ENCODE measurements at regions not wholly inside any gene's neighbourhood (a gene's known extent, or its start where the extent isn't known, plus 50 kb on each side); places are given as distances from the start of the nearest gene placed in this dataset.

DNA sequence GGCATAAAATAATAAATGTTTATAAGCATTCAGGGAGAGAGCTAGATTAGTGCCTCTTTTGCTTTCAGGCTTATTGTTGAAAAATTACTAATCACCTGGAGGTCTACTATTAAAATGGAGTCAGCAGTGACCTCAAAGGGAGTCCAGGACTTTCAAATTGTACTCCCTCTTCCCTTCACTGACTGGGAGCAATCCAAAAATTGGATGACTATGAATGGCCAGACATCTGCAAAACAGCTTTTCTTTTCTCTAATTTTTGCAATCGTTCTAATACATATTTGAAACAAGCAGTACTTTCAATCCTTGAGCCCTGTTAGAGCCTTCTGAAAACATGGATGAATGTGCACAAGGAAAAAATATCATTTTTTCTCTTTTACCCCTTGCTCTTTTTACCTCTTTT, 461.8 kb downstream of the TMEM232 start:
- TF ChIP-seq, protein P1, sequence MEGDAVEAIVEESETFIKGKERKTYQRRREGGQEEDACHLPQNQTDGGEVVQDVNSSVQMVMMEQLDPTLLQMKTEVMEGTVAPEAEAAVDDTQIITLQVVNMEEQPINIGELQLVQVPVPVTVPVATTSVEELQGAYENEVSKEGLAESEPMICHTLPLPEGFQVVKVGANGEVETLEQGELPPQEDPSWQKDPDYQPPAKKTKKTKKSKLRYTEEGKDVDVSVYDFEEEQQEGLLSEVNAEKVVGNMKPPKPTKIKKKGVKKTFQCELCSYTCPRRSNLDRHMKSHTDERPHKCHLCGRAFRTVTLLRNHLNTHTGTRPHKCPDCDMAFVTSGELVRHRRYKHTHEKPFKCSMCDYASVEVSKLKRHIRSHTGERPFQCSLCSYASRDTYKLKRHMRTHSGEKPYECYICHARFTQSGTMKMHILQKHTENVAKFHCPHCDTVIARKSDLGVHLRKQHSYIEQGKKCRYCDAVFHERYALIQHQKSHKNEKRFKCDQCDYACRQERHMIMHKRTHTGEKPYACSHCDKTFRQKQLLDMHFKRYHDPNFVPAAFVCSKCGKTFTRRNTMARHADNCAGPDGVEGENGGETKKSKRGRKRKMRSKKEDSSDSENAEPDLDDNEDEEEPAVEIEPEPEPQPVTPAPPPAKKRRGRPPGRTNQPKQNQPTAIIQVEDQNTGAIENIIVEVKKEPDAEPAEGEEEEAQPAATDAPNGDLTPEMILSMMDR (IDR thresholded peaks at IDR 0.05): no peak
- TF ChIP-seq POLR2A (IDR thresholded peaks at IDR 0.05): no peak

Data from adrenal gland (tissue), 5 donors.